ENCODE measurements at regions not wholly inside any gene's neighbourhood (a gene's known extent, or its start where the extent isn't known, plus 50 kb on each side); places are given as distances from the start of the nearest gene placed in this dataset.

GRCh38 chr7:11244149-11244548, 270.5 kb downstream of the PHF14 start:
- no peaks in the 10 kb centered on the region for H3K9me3 ChIP-seq
- FAIRE-seq (no peak), ATAC-seq (no peak), DNase-seq (ENCODE audit: low read depth in 1 of 2, low spot score in 1 of 2) (no peak)
- H3K27ac ChIP-seq: no peak overlapping the region
- H3K4me2 ChIP-seq: no peak overlapping the region
- no peak for TF ChIP-seq MYC (IDR thresholded peaks at IDR 0.05; ENCODE audit: borderline replicate concordance, low read length)
- TF ChIP-seq, protein P1, sequence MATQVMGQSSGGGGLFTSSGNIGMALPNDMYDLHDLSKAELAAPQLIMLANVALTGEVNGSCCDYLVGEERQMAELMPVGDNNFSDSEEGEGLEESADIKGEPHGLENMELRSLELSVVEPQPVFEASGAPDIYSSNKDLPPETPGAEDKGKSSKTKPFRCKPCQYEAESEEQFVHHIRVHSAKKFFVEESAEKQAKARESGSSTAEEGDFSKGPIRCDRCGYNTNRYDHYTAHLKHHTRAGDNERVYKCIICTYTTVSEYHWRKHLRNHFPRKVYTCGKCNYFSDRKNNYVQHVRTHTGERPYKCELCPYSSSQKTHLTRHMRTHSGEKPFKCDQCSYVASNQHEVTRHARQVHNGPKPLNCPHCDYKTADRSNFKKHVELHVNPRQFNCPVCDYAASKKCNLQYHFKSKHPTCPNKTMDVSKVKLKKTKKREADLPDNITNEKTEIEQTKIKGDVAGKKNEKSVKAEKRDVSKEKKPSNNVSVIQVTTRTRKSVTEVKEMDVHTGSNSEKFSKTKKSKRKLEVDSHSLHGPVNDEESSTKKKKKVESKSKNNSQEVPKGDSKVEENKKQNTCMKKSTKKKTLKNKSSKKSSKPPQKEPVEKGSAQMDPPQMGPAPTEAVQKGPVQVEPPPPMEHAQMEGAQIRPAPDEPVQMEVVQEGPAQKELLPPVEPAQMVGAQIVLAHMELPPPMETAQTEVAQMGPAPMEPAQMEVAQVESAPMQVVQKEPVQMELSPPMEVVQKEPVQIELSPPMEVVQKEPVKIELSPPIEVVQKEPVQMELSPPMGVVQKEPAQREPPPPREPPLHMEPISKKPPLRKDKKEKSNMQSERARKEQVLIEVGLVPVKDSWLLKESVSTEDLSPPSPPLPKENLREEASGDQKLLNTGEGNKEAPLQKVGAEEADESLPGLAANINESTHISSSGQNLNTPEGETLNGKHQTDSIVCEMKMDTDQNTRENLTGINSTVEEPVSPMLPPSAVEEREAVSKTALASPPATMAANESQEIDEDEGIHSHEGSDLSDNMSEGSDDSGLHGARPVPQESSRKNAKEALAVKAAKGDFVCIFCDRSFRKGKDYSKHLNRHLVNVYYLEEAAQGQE (IDR thresholded peaks at IDR 0.05): no peak
- TF ChIP-seq JUN (IDR thresholded peaks at IDR 0.05): no peak
- TF ChIP-seq HOXB13 (CRISPR knock-in tag; IDR thresholded peaks at IDR 0.05; ENCODE audit: low read depth): no peak
- TF ChIP-seq, protein P2, sequence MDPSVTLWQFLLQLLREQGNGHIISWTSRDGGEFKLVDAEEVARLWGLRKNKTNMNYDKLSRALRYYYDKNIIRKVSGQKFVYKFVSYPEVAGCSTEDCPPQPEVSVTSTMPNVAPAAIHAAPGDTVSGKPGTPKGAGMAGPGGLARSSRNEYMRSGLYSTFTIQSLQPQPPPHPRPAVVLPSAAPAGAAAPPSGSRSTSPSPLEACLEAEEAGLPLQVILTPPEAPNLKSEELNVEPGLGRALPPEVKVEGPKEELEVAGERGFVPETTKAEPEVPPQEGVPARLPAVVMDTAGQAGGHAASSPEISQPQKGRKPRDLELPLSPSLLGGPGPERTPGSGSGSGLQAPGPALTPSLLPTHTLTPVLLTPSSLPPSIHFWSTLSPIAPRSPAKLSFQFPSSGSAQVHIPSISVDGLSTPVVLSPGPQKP (IDR thresholded peaks at IDR 0.05; ENCODE audit: low read depth, low read length): no peak
- TF ChIP-seq, protein P3, sequence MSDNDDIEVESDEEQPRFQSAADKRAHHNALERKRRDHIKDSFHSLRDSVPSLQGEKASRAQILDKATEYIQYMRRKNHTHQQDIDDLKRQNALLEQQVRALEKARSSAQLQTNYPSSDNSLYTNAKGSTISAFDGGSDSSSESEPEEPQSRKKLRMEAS (IDR thresholded peaks at IDR 0.05): no peak
- no peak for TF ChIP-seq HDAC2 (IDR thresholded peaks at IDR 0.05)
- TF ChIP-seq RARB (CRISPR knock-in tag; IDR thresholded peaks at IDR 0.05): no peak
- no peak for TF ChIP-seq TFCP2L1 (CRISPR knock-in tag; IDR thresholded peaks at IDR 0.05)
- TF ChIP-seq GATA3 (IDR thresholded peaks at IDR 0.05; ENCODE audit: borderline replicate concordance): no peak
- TF ChIP-seq NR3C1 (IDR thresholded peaks at IDR 0.05): no peak
- no peak for TF ChIP-seq RNF2 (IDR thresholded peaks at IDR 0.05; ENCODE audit: borderline replicate concordance, low read depth)
- TF ChIP-seq ZNF302 (CRISPR knock-in tag; IDR thresholded peaks at IDR 0.05): no peak
- TF ChIP-seq FOSL2 (IDR thresholded peaks at IDR 0.05): no peak
- TF ChIP-seq FOSL2 (CRISPR knock-in tag; IDR thresholded peaks at IDR 0.05): no peak
- no peak for TF ChIP-seq POLR2A (IDR thresholded peaks at IDR 0.05; ENCODE audit: low read length)
- TF ChIP-seq FOSB (CRISPR knock-in tag; IDR thresholded peaks at IDR 0.05): no peak
- TF ChIP-seq SMC3 (IDR thresholded peaks at IDR 0.05): no peak
- TF ChIP-seq CTCF (IDR thresholded peaks at IDR 0.05): no peak
- no peak for TF ChIP-seq MAFK (IDR thresholded peaks at IDR 0.05; ENCODE audit: partially characterized antibody)
- TF ChIP-seq SREBF2 (IDR thresholded peaks at IDR 0.05): no peak
- no peaks in the 10 kb centered on the region for H3K4me1 ChIP-seq
- H3K4me3 ChIP-seq: no peak overlapping the region
- ChIA-PET CTCF (interaction anchor here (1.1 kb wide), 1 partner anchor 30 kb away, joined by 3 read pairs; no protein-coding TSS in a partner anchor), POLR2A (interaction anchor here (0.7 kb wide), 1 partner anchor 270 kb away, joined by 4 read pairs; no protein-coding TSS in a partner anchor)
- WGBS (ENCODE audit: missing lambda C conversion rate): 52% methylated on average over 3 of the region's 3 CpGs

- Histone ChIP-seq H3K4me2 (no peak overlapping the region), H3K27ac (no peak overlapping the region), H3K9me3 (no peaks in the 10 kb centered on the region), H3K4me3 (no peak overlapping the region), H3K4me1 (no peaks in the 10 kb centered on the region)
- FAIRE-seq (no peak), ATAC-seq (no peak), DNase-seq (ENCODE audit: low read depth in 1 of 2, low spot score in 1 of 2) (no peak)
- ChIA-PET POLR2A (no interaction called here), CTCF (no interaction called here)
- TF ChIP-seq KDM1A (IDR thresholded peaks at IDR 0.05; ENCODE audit: low read depth) (no peak), FOSB (CRISPR knock-in tag; IDR thresholded peaks at IDR 0.05) (no peak), JUNB (IDR thresholded peaks at IDR 0.05) (no peak), PBX3 (IDR thresholded peaks at IDR 0.05) (no peak), ATOH8 (CRISPR knock-in tag; IDR thresholded peaks at IDR 0.05; ENCODE audit: low read depth) (no peak), GATA3 (IDR thresholded peaks at IDR 0.05; ENCODE audit: borderline replicate concordance) (no peak), MAFK (IDR thresholded peaks at IDR 0.05; ENCODE audit: partially characterized antibody) (no peak), EHMT2 (IDR thresholded peaks at IDR 0.05; ENCODE audit: low read depth) (no peak)
- TF ChIP-seq, protein P3 (IDR thresholded peaks at IDR 0.05): no peak
- 0% methylated on average over 1 of the region's 1 CpG for WGBS (ENCODE audit: missing lambda C conversion rate)
Observed at GRCh38 chr7:11247545-11247944, 273.9 kb downstream of the PHF14 start.

Measured in A549 (cell line).